ENCODE measurements at regions not wholly inside any gene's neighbourhood (a gene's known extent, or its start where the extent isn't known, plus 50 kb on each side); places are given as distances from the start of the nearest gene placed in this dataset.

GRCh38 chr20:40838509-40838908 lies 149.5 kb upstream of the MAFB start:
- TF ChIP-seq ZNF780A (CRISPR knock-in tag; IDR thresholded peaks at IDR 0.05) (no peak), SIN3A (IDR thresholded peaks at IDR 0.05; ENCODE audit: borderline replicate concordance, low read depth, low read length) (no peak), NFRKB (IDR thresholded peaks at IDR 0.05) (no peak), FOXP1 (IDR thresholded peaks at IDR 0.05) (no peak), FOXP1 (CRISPR knock-in tag; IDR thresholded peaks at IDR 0.05) (no peak), NFIC (IDR thresholded peaks at IDR 0.05; ENCODE audit: low read length) (no peak), REPIN1 (CRISPR knock-in tag; IDR thresholded peaks at IDR 0.05; ENCODE audit: borderline replicate concordance, low read depth) (no peak), ZNF562 (CRISPR knock-in tag; IDR thresholded peaks at IDR 0.05; ENCODE audit: borderline replicate concordance) (no peak)
